ENCODE measurements at regions not wholly inside any gene's neighbourhood (a gene's known extent, or its start where the extent isn't known, plus 50 kb on each side); places are given as distances from the start of the nearest gene placed in this dataset.

- no peaks in the 10 kb centered on the region for H3K27me3 ChIP-seq (ENCODE audit: insufficient read depth, poor library complexity, severe bottlenecking)
- no peak overlapping the region for H3K4me3 ChIP-seq (replicated peaks; ENCODE audit: insufficient read depth, low read length)
- H3K27ac ChIP-seq (replicated peaks) = no peak overlapping the region
- no peak for DNase-seq (ENCODE audit: low read depth in 1 of 2, low spot score in 1 of 2)
- TF ChIP-seq CTCF (IDR thresholded peaks at IDR 0.05; ENCODE audit: insufficient read depth, low read length) (no peak), POLR2AphosphoS5 (IDR thresholded peaks at IDR 0.05; ENCODE audit: low read depth) (no peak), SPI1 (IDR thresholded peaks at IDR 0.05; ENCODE audit: borderline replicate concordance, low read depth) (no peak), REST (IDR thresholded peaks at IDR 0.05; ENCODE audit: insufficient replicate concordance, low read depth) (no peak), GABPA (IDR thresholded peaks at IDR 0.05; ENCODE audit: low read depth) (no peak)
Measured at GRCh38 chr22:47442821-47443220, 680.4 kb downstream of the TBC1D22A start.

GRCh38 chr22:47439643-47440265, 677.3 kb downstream of the TBC1D22A start:
- TF ChIP-seq SPI1 (IDR thresholded peaks at IDR 0.05; ENCODE audit: borderline replicate concordance, low read depth) = no peak
- TF ChIP-seq CTCF (IDR thresholded peaks at IDR 0.05; ENCODE audit: insufficient read depth, low read length) = no peak
- no peak for TF ChIP-seq POLR2AphosphoS5 (IDR thresholded peaks at IDR 0.05; ENCODE audit: low read depth)
- TF ChIP-seq GABPA (IDR thresholded peaks at IDR 0.05; ENCODE audit: low read depth) = no peak
- no peak for TF ChIP-seq REST (IDR thresholded peaks at IDR 0.05; ENCODE audit: insufficient replicate concordance, low read depth)
- DNase-seq (ENCODE audit: low read depth in 1 of 2, low spot score in 1 of 2) = no peak
- Histone ChIP-seq H3K27ac (replicated peaks) (no peak overlapping the region), H3K4me3 (replicated peaks; ENCODE audit: insufficient read depth, low read length) (no peak overlapping the region), H3K27me3 (ENCODE audit: insufficient read depth, poor library complexity, severe bottlenecking) (no peaks in the 10 kb centered on the region)

GRCh38 chr22:47437636-47438035, 675.2 kb downstream of the TBC1D22A start:
- no peak overlapping the region for H3K27ac ChIP-seq (replicated peaks)
- TF ChIP-seq CTCF (IDR thresholded peaks at IDR 0.05; ENCODE audit: insufficient read depth, low read length) (no peak), REST (IDR thresholded peaks at IDR 0.05; ENCODE audit: insufficient replicate concordance, low read depth) (no peak), SPI1 (IDR thresholded peaks at IDR 0.05; ENCODE audit: borderline replicate concordance, low read depth) (no peak), POLR2AphosphoS5 (IDR thresholded peaks at IDR 0.05; ENCODE audit: low read depth) (no peak), GABPA (IDR thresholded peaks at IDR 0.05; ENCODE audit: low read depth) (no peak)
- DNase-seq (ENCODE audit: low read depth in 1 of 2, low spot score in 1 of 2) = no peak
- H3K4me3 ChIP-seq (replicated peaks; ENCODE audit: insufficient read depth, low read length) = no peak overlapping the region
- H3K27me3 ChIP-seq (ENCODE audit: insufficient read depth, poor library complexity, severe bottlenecking) = no peaks in the 10 kb centered on the region

All from HL-60 (cell line).